K562 (cell line): ENCODE measurements at regions not wholly inside any gene's neighbourhood (a gene's known extent, or its start where the extent isn't known, plus 50 kb on each side); places are given as distances from the start of the nearest gene placed in this dataset.
"Not testable (repeated sequence)": the region's sequence is repeated elsewhere in the genome, so short reads cannot be mapped to it uniquely, and the experiment has no call there.

Experiments used
- ATAC-seq: fragments of 200-7000 bp; cut with Tn5 transposase; 3 replicates; pipeline ENCODE4 v1.9.1; 2020; ENCODE audit warnings: moderate library complexity
- BruUV-seq: library from RNA; stranded (reverse); fragments of 400-500 nt; replicated peaks from 2 replicates; lab custom pipeline; 2021; lab: Mats Ljungman, UMichigan
- CTCF ChIA-PET: fragments of 300-600 bp; formaldehyde crosslinking; extraction: SDS; loops from one replicate; lab custom pipeline; 2021; ENCODE audit warnings: low intra/inter-chr PET ratio; lab: Yijun Ruan, JAX
- POLR2A ChIA-PET: fragments of 300-600, 350-650 bp; sonication (Branson Sonifier 250); formaldehyde crosslinking; extraction: SDS; loops from one replicate; lab custom pipeline; 2021; ENCODE audit warnings: antibody characterized with exemption, inconsistent platforms; lab: Yijun Ruan, JAX
- DNase-seq, 4 experiments: peaks; one replicate each; pipeline versions ENCODE4 v3.0.0 to v3.0.0-alpha.2; 2011 to 2018; ENCODE audit warnings: low spot score in 3 of 4, mixed read lengths in 3 of 4; ENCODE audit errors: extremely low read depth in 1 of 4
- FAIRE-seq: peaks from 2 replicates; lab custom pipeline; 2011; peaks lifted over from hg19 to GRCh38; lab: Jason Lieb, UNC
- H2AFZ ChIP-seq: 2 replicates; pipeline ENCODE4 v1.6.0; 2011; ENCODE audit warnings: low read depth, low read length, control low read depth, inconsistent platforms
- H3K27ac ChIP-seq: fragments of 200-600 bp; 3 replicates; pipeline ENCODE4 v1.8.0; 2011; ENCODE audit warnings: low read depth, mild to moderate bottlenecking, control low read depth, inconsistent platforms, low read length, moderate library complexity, mixed read lengths; ENCODE audit errors: extremely low read depth
- H3K27me3 ChIP-seq, 2 experiments: fragments of 300-600 bp in 1 of 2; 2 replicates in 1 of 2; 3 replicates in 1 of 2; pipeline versions ENCODE4 v1.6.0 to v1.8.0; 2011; ENCODE audit warnings: inconsistent platforms in 2 of 2, low read length in 2 of 2, mild to moderate bottlenecking in 1 of 2, mixed read lengths in 1 of 2, moderate library complexity in 1 of 2; ENCODE audit not compliant: control insufficient read depth in 2 of 2, insufficient read depth in 2 of 2
- H3K36me3 ChIP-seq: fragments of 300-600 bp; 3 replicates; pipeline ENCODE4 v1.8.0; 2011; ENCODE audit warnings: mild to moderate bottlenecking, low read length, inconsistent platforms; ENCODE audit not compliant: control insufficient read depth, insufficient read depth
- H3K4me1 ChIP-seq, 2 experiments: fragments of 200-600 bp in 1 of 2; replicated peaks in 1 of 2; 2 replicates in 1 of 2; 3 replicates in 1 of 2; pipeline versions ENCODE4 v1.5.1 to v1.8.0; 2011; ENCODE audit warnings: inconsistent platforms in 2 of 2, low read length in 2 of 2, mild to moderate bottlenecking in 1 of 2, mixed read lengths in 1 of 2, moderate library complexity in 1 of 2; ENCODE audit not compliant: control insufficient read depth in 2 of 2, insufficient read depth in 2 of 2
- H3K4me2 ChIP-seq: 2 replicates; pipeline ENCODE4 v1.6.1; 2011; ENCODE audit warnings: low read length, control low read depth, inconsistent platforms, mixed read lengths; ENCODE audit not compliant: insufficient read depth
- H3K4me3 ChIP-seq: fragments of 200-600 bp; sonication (generic), shearing (Covaris generic); 2 replicates; pipeline ENCODE4 v1.5.1; 2016; ENCODE audit warnings: control low read depth, inconsistent platforms
- H3K79me2 ChIP-seq: fragments of 200-600 bp; 3 replicates; pipeline ENCODE4 v1.8.0; 2011; ENCODE audit warnings: low read length, inconsistent platforms; ENCODE audit not compliant: control insufficient read depth, insufficient read depth
- H3K9ac ChIP-seq, 2 experiments: 2 replicates each; pipeline versions ENCODE4 v1.6.0 to v1.6.1; 2011; ENCODE audit warnings: low read depth in 2 of 2, low read length in 2 of 2, control low read depth in 1 of 2, inconsistent platforms in 1 of 2, mild to moderate bottlenecking in 1 of 2, mixed read lengths in 1 of 2; ENCODE audit not compliant: insufficient read depth in 1 of 2
- H3K9me1 ChIP-seq: one replicate; pipeline ENCODE4 v1.6.0; 2011; ENCODE audit warnings: inconsistent platforms, mild to moderate bottlenecking, low read length, moderate library complexity; ENCODE audit not compliant: control insufficient read depth, insufficient read depth
- H3K9me3 ChIP-seq: replicated peaks from 2 replicates; pipeline ENCODE4 v1.5.1; 2011; ENCODE audit warnings: low read depth, low read length, inconsistent platforms; ENCODE audit not compliant: control insufficient read depth, insufficient read depth
- H4K20me1 ChIP-seq: replicated peaks from 2 replicates; pipeline ENCODE4 v1.6.1; 2011; ENCODE audit warnings: low read length, inconsistent platforms, mixed read lengths; ENCODE audit not compliant: control insufficient read depth, insufficient read depth
- WGBS: fragments of 100-300 bp; shearing (Covaris generic); methylation state at CpG from one replicate; pipeline ENCODE4 v1.1.6; 2016; ENCODE audit warnings: low coverage, mixed read lengths; ENCODE audit not compliant: insufficient coverage; ENCODE audit errors: missing lambda C conversion rate; 5-methylcytosine and 5-hydroxymethylcytosine counted together
- in situ Hi-C: fragments of 300-500 bp; cut with MboI; formaldehyde crosslinking; loops from 4 replicates; pipeline ENCODE4 v1.15.0; 2018; ENCODE audit warnings: inconsistent platforms, mixed read lengths
- intact Hi-C: fragments of 100-400 bp; cut with micrococcal nuclease; formaldehyde crosslinking; loops from 2 replicates; pipeline ENCODE4 v1.14.2; 2022

DNA sequence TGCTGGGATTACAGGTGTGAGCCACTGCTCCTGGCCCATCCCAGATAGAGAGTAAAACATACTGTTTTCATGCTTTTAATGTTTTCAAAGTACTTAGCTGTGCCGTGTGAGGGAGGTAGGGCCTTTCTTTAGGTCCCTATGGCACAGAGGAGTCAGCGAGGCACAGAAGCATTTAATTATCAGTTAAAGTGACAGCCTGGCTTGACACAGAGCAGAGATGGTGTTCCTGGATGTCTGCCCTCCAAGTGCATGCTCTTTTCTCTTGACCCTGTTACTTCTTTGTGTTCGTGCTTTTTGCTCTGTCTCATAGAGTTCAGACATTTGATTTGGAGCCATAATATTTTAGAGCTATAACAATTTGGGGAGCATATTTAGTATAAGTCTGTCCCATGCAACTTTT, 199.5 kb downstream of the ANKRD36 start:
- WGBS, result 0% methylated on average over 1 of the region's 3 CpGs
- H3K9me3 ChIP-seq, FAIRE-seq, H3K27me3 ChIP-seq, DNase-seq, H3K36me3 ChIP-seq, H4K20me1 ChIP-seq, H3K4me1 ChIP-seq, H3K27ac ChIP-seq, H3K4me3 ChIP-seq, H3K9ac ChIP-seq, in situ Hi-C loops, H3K79me2 ChIP-seq, intact Hi-C loops, POLR2A ChIA-PET, CTCF ChIA-PET, ATAC-seq, H3K4me2 ChIP-seq, H2AFZ ChIP-seq, H3K9me1 ChIP-seq, BruUV-seq: not testable (repeated sequence)

DNA sequence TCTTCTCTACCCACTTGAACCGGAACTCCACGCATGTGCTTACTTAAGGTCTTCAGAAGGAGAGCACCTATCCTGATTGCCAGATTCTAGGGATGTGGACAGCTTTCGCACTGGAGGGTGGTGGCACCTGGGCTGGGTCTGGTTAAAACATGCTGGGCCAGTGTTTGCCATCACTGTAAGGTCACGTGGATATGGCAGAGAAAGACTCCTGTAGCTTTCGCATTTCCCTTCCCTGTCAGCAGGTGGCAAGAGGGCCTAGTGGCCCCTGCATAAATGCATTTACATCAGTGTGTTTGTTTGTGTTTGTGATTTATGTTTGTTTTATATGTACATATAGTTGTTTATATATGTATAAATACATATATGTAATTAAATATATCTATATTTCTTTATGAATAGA, 192.5 kb downstream of the ANKRD36 start:
- H3K4me2 ChIP-seq, H3K36me3 ChIP-seq, H3K27me3 ChIP-seq, H3K4me3 ChIP-seq, H3K79me2 ChIP-seq, intact Hi-C loops, H3K9me3 ChIP-seq, BruUV-seq, CTCF ChIA-PET, H3K4me1 ChIP-seq, in situ Hi-C loops, H3K27ac ChIP-seq, POLR2A ChIA-PET, DNase-seq, H3K9ac ChIP-seq, H2AFZ ChIP-seq, H3K9me1 ChIP-seq, H4K20me1 ChIP-seq: not testable (repeated sequence)
- no CpG with 5 or more reads among the region's 5 CpGs for WGBS
- ATAC-seq, result peak; percentile 68
- FAIRE-seq, result peak; percentile 11
